ENCODE measurements at regions not wholly inside any gene's neighbourhood (a gene's known extent, or its start where the extent isn't known, plus 50 kb on each side); places are given as distances from the start of the nearest gene placed in this dataset.

- TF ChIP-seq NFIC (IDR thresholded peaks at IDR 0.05): no peak
- no peak for TF ChIP-seq CEBPB (IDR thresholded peaks at IDR 0.05)
- no peak for TF ChIP-seq MAX (IDR thresholded peaks at IDR 0.05)
- TF ChIP-seq FOXM1 (IDR thresholded peaks at IDR 0.05; ENCODE audit: borderline replicate concordance, low read depth): no peak
- TF ChIP-seq TAF1 (IDR thresholded peaks at IDR 0.05; ENCODE audit: low read depth): no peak
- TF ChIP-seq EP300 (IDR thresholded peaks at IDR 0.05; ENCODE audit: borderline replicate concordance): no peak
- TF ChIP-seq RAD21 (IDR thresholded peaks at IDR 0.05; ENCODE audit: low read depth): no peak
- no peak for TF ChIP-seq REST (IDR thresholded peaks at IDR 0.05; ENCODE audit: low read depth)
- TF ChIP-seq USF1 (IDR thresholded peaks at IDR 0.05): no peak
- no peak for TF ChIP-seq CREB1 (IDR thresholded peaks at IDR 0.05; ENCODE audit: low read depth)
- no peak for TF ChIP-seq TEAD4 (IDR thresholded peaks at IDR 0.05)
Measured at GRCh38 chr16:9199311-9199710, 107.9 kb downstream of the HAPSTR1 start.

All from Ishikawa (cell line).